NCI-H187 (cell line): ENCODE measurements at regions not wholly inside any gene's neighbourhood (a gene's known extent, or its start where the extent isn't known, plus 50 kb on each side); places are given as distances from the start of the nearest gene placed in this dataset.
"Not testable (repeated sequence)": the region's sequence is repeated elsewhere in the genome, so short reads cannot be mapped to it uniquely, and the experiment has no call there.

Experiments
- DNase-seq, 2 experiments: peaks; one replicate each; lab custom pipeline; 2025; lab: John Stamatoyannopoulos, UW

DNA sequence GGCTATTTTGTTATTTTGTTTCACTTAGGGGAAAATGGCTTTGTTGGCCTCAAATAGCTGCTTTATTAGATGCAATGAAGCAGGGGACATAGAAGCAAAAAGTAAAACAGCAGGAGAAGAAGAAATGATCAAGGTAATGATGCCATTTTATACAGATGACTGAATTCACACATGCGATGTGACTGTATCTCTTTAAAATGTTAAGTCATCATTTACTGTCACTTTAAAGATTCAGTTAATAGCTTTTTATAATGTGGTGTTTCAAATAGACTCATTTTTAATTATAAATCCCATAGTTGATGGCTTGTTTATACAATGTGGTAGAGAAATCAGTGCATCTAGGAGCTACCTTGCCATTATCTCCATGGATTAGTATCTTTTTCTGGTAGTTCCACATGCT lies 863.9 kb upstream of the DEFB115 start:
- not testable (repeated sequence) for DNase-seq

DNA sequence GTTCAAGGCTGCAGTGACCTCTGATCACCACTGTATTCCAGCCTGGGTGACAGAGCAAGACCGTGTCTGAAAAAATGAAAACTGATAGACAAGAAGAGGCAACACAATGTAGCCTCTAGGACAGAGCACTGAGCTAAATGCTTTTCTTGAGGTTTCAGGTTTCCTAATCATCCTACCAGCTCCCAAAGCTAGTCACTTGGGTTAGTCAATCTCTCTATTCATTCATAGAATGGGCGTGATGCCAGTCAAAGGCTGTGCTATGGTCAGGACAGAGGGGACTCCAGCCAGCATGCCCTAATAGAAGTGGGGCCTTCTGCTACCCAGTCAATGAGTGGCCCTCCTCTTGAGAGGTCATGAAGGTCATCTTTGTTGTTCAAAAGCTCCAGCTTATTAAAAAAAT lies 860.4 kb upstream of the DEFB115 start:
- not testable (repeated sequence) for DNase-seq

DNA sequence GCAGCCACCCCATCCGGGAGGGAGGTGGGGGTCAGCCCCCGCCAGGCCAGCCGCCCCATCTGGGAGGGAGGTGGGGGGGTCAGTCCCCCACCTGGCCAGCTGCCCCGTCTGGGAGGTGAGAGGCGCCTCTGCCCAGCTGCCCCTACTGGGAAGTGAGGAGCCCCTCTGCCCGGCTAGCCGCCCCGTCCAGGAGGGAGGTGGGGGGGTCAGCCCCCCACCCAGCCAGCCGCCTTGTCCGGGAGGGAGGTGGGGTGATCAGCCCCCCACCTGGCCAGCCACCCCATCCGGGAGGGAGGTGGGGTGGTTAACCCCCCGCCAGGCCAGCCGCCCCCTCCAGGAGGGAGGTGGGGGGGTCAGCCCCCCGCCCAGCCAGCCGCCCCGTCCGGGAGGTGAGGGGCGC lies 852.4 kb upstream of the DEFB115 start:
- not testable (repeated sequence) for DNase-seq

DNA sequence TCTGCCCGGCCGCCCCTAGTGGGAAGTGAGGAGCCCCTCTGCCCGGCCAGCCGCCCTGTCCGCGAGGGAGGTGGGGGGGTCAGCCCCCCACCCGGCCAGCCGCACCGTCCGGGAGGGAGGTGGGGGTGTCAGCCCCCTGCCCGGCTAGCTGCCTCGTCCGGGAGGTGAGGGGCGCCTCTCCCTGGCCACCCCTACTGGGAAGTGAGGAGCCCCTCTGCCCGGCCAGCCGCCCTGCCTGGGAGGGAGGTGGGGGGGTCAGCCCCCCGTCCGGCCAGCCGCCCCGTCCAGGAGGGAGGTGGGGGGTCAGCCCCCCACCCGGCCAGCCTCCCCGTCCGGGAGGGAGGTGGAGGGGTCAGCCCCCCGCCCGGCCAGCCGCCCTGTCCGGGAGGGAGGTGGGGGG lies 851.9 kb upstream of the DEFB115 start:
- DNase-seq, result not testable (repeated sequence)

DNA sequence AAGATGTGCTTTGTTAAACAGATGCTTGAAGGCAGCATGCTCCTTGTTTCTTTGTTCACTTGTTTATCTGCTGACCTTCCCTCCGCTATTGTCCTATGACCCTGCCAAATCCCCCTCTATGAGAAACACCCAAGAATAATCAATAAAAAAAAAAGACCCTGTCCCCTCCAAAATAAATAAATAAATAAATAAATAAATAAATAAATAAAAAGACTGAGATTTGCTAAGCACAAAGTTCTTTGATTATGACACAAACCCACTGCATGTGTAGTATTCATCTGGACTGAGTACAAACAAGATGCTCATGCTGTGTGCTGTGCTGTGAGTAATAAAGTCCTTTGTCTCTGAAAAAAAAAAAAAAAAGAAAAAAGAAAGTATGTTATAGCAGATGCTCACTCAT lies 851.1 kb upstream of the DEFB115 start:
- not testable (repeated sequence) for DNase-seq

DNA sequence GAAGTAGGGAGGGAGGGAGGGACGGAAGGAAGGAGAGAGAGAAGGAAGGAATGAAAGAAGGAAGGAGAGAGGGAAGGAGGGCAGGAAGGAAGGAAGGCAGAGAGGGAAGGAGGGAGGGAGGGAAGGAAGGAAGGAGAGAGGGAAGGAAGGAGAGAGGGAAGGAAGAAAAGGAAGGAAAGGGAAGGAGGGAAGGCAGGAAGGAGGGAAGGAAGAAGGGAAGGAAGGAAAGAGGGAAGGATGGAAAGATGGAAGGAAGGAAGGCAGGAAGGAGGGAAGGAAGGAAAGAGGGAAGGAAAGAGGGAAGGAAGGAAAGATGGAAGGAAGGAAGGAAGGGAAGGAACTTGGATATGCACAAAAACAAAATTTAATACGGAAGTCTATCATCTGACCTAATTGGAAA lies 844.5 kb upstream of the DEFB115 start:
- no peak for DNase-seq

DNA sequence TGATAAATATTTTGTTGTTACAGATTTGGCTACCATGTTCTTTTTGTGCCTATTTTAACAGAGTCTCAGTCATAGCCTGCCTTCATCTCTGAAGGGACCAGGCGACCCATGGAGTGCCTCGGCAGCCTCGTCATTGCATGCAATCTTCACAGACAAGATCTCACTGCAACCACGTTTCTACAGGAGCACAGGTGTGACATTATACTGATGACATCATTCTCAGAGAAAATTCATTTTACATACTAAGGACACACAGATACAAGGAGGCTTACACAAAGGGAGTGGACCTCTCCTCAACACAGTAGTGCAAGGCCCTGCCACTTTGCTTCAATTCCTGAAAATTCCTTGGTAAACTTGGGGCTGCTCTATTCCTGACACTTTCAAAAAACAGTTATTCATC lies 840.1 kb upstream of the DEFB115 start:
- DNase-seq, result not testable (repeated sequence)

DNA sequence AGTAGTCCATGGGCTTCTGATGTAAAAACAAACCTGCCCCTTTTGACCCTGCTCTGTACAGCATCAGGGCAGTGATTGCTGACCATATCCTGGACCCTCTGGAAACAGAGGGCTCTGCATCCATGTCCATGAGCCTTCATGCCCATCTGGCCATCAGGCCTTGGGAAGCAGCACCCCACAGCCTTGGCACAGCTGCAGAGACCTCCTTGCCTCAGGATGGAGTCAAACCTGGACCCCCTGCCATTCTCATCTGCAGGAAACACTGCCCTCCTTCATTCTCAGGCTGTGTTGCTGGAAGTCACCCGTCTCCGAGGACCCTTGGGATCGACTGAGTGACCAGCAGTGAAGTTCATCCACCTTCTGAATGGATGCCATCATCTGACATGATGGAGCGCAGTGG lies 839.1 kb upstream of the DEFB115 start:
- DNase-seq, result not testable (repeated sequence)

DNA sequence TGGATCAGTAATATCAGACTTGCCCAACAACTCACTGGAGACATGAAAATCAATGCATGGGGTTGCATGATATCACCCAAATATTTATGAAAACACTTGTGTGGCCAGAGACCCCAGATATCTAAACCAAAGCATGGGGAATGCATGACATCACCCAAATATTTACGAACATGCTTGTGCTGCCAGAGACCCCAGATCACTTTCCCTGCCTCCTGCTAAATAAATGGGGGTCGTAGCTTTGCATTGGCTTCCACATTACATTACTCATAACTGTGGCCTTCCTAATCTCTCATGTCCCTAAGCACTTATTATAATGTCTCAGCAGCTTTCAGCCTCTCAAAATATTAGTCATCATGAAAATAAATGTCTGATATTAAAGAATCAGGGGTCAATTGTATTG lies 838.0 kb upstream of the DEFB115 start:
- no peak for DNase-seq

DNA sequence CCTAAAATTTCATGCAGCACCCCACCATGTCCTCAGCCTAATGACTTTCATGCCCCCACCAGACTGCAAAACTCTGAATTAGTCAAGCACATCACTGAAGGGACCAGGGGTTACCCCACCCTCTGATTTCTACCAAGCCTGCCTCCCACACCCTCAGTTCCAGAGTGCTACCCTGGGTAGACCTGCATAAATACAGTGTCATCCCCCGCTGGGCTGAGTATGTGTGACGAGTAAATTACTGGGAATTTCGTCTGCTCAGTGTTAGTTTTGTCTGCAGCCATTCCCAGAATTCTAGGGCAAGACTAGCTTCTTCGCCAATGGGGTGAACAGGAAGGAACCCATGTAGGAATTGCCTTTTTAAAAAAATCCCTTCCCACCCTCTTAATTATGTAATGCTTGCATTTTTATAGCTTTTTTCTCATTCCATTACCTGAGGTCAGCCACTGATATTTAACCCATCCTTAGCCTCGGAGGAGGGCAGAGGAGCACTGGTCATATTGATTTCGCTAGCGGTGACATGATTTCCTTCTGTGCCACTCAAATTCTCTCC lies 837.5 kb upstream of the DEFB115 start:
- DNase-seq, result not testable (repeated sequence)
